ENCODE measurements at regions not wholly inside any gene's neighbourhood (a gene's known extent, or its start where the extent isn't known, plus 50 kb on each side); places are given as distances from the start of the nearest gene placed in this dataset.

- Mint-ChIP-seq H3K4me1 (no peaks in the 10 kb centered on the region), H3K4me3 (no peak overlapping the region), H3K36me3 (peaks cover 0 to 5% (median 0%) of the 10 kb centered on the region in 3 donors), H3K9me3 (peaks cover 2 to 48% (median 20%) of the 10 kb centered on the region in 6 donors), H3K27ac (no peak overlapping the region), H3K27me3 (ENCODE audit: low read depth in 3 of 3) (peaks cover 0 to 2% (median 0%) of the 10 kb centered on the region in 3 donors)
- DNase-seq, result no peak
Measured at GRCh38 chr5:103667068-103667467, 104.5 kb upstream of the NUDT12 start.

GRCh38 chr5:103657301-103657700, 94.7 kb upstream of the NUDT12 start:
- H3K9me3 Mint-ChIP-seq, result peaks cover 6 to 11% (median 7%) of the 10 kb centered on the region in 6 donors
- peaks cover 0 to 2% (median 0%) of the 10 kb centered on the region in 3 donors for H3K27me3 Mint-ChIP-seq (ENCODE audit: low read depth in 3 of 3)
- H3K4me3 Mint-ChIP-seq, result no peak overlapping the region
- no peak overlapping the region for H3K27ac Mint-ChIP-seq
- H3K36me3 Mint-ChIP-seq, result no peaks in the 10 kb centered on the region
- no peaks in the 10 kb centered on the region for H3K4me1 Mint-ChIP-seq
- DNase-seq, result no peak

GRCh38 chr5:103648086-103648485, 85.5 kb upstream of the NUDT12 start:
- Mint-ChIP-seq H3K4me1 (no peaks in the 10 kb centered on the region), H3K27ac (no peak overlapping the region), H3K27me3 (ENCODE audit: low read depth in 3 of 3) (no peaks in the 10 kb centered on the region), H3K36me3 (no peaks in the 10 kb centered on the region), H3K9me3 (peaks cover 0 to 11% (median 2%) of the 10 kb centered on the region in 6 donors), H3K4me3 (no peak overlapping the region)
- DNase-seq, result no peak

- Mint-ChIP-seq H3K27me3 (ENCODE audit: low read depth in 3 of 3) (no peaks in the 10 kb centered on the region), H3K4me3 (no peak overlapping the region), H3K36me3 (no peaks in the 10 kb centered on the region), H3K27ac (no peak overlapping the region), H3K9me3 (peaks cover 0 to 14% (median under 1%) of the 10 kb centered on the region in 6 donors), H3K4me1 (no peaks in the 10 kb centered on the region)
- DNase-seq, result no peak
Measured at GRCh38 chr5:103646698-103647614, 84.4 kb upstream of the NUDT12 start.

GRCh38 chr5:103645816-103646215, 83.2 kb upstream of the NUDT12 start:
- DNase-seq, result no peak
- H3K27me3 Mint-ChIP-seq (ENCODE audit: low read depth in 3 of 3), result no peaks in the 10 kb centered on the region
- H3K4me1 Mint-ChIP-seq, result no peaks in the 10 kb centered on the region
- H3K9me3 Mint-ChIP-seq, result peaks cover 0 to 14% (median under 1%) of the 10 kb centered on the region in 6 donors
- H3K27ac Mint-ChIP-seq, result no peak overlapping the region
- H3K4me3 Mint-ChIP-seq, result no peak overlapping the region
- H3K36me3 Mint-ChIP-seq, result no peaks in the 10 kb centered on the region

- no peaks in the 10 kb centered on the region for H3K27me3 Mint-ChIP-seq (ENCODE audit: low read depth in 3 of 3)
- H3K27ac Mint-ChIP-seq, result no peak overlapping the region
- H3K9me3 Mint-ChIP-seq, result peaks cover 0 to 10% (median 4%) of the 10 kb centered on the region in 6 donors
- H3K36me3 Mint-ChIP-seq, result no peaks in the 10 kb centered on the region
- H3K4me3 Mint-ChIP-seq, result no peak overlapping the region
- DNase-seq, result no peak
- H3K4me1 Mint-ChIP-seq, result no peaks in the 10 kb centered on the region
Measured at GRCh38 chr5:103638979-103639378, 76.4 kb upstream of the NUDT12 start.

GRCh38 chr5:103624675-103625074, 62.1 kb upstream of the NUDT12 start:
- peaks cover 0 to 12% (median 0%) of the 10 kb centered on the region in 6 donors for H3K9me3 Mint-ChIP-seq
- DNase-seq, result no peak
- no peaks in the 10 kb centered on the region for H3K4me1 Mint-ChIP-seq
- no peak overlapping the region for H3K4me3 Mint-ChIP-seq
- peaks cover 0 to 2% (median 0%) of the 10 kb centered on the region in 3 donors for H3K27me3 Mint-ChIP-seq (ENCODE audit: low read depth in 3 of 3)
- H3K27ac Mint-ChIP-seq, result no peak overlapping the region
- H3K36me3 Mint-ChIP-seq, result no peaks in the 10 kb centered on the region

- no peak overlapping the region for H3K27ac Mint-ChIP-seq
- no peaks in the 10 kb centered on the region for H3K36me3 Mint-ChIP-seq
- H3K9me3 Mint-ChIP-seq, result peaks cover 0 to 12% (median 0%) of the 10 kb centered on the region in 6 donors
- H3K4me3 Mint-ChIP-seq, result no peak overlapping the region
- no peaks in the 10 kb centered on the region for H3K4me1 Mint-ChIP-seq
- no peak for DNase-seq
- peaks cover 0 to 2% (median 0%) of the 10 kb centered on the region in 3 donors for H3K27me3 Mint-ChIP-seq (ENCODE audit: low read depth in 3 of 3)
Measured at GRCh38 chr5:103624035-103624480, 61.5 kb upstream of the NUDT12 start.

- H3K27me3 Mint-ChIP-seq (ENCODE audit: low read depth in 3 of 3), result peaks cover 0 to 2% (median 0%) of the 10 kb centered on the region in 3 donors
- no peak for DNase-seq
- peaks cover 0 to 12% (median 0%) of the 10 kb centered on the region in 6 donors for H3K9me3 Mint-ChIP-seq
- H3K36me3 Mint-ChIP-seq, result no peaks in the 10 kb centered on the region
- H3K4me1 Mint-ChIP-seq, result no peaks in the 10 kb centered on the region
- H3K4me3 Mint-ChIP-seq, result no peak overlapping the region
- H3K27ac Mint-ChIP-seq, result no peak overlapping the region
Measured at GRCh38 chr5:103623425-103623824, 60.8 kb upstream of the NUDT12 start.

- peaks cover 0 to 3% (median 0%) of the 10 kb centered on the region in 3 donors for H3K27me3 Mint-ChIP-seq (ENCODE audit: low read depth in 3 of 3)
- H3K36me3 Mint-ChIP-seq, result no peaks in the 10 kb centered on the region
Measured at GRCh38 chr5:103621548-103621930, 59.0 kb upstream of the NUDT12 start.

GRCh38 chr5:103620851-103621547, 58.4 kb upstream of the NUDT12 start:
- no peak overlapping the region for H3K27ac Mint-ChIP-seq
- H3K4me3 Mint-ChIP-seq, result no peak overlapping the region
- no peaks in the 10 kb centered on the region for H3K36me3 Mint-ChIP-seq
- peaks cover 0 to 3% (median 0%) of the 10 kb centered on the region in 3 donors for H3K27me3 Mint-ChIP-seq (ENCODE audit: low read depth in 3 of 3)
- H3K4me1 Mint-ChIP-seq, result no peaks in the 10 kb centered on the region
- H3K9me3 Mint-ChIP-seq, result peaks cover 0 to 12% (median 0%) of the 10 kb centered on the region in 6 donors
- DNase-seq, result no peak

More at GRCh38 chr5:103621548-103621930, 59.0 kb upstream of the NUDT12 start:
- Mint-ChIP-seq H3K4me3 (no peak overlapping the region), H3K27ac (no peak overlapping the region), H3K9me3 (peaks cover 0 to 12% (median 0%) of the 10 kb centered on the region in 6 donors), H3K4me1 (no peaks in the 10 kb centered on the region)
- no peak for DNase-seq

GRCh38 chr5:103617913-103618312, 55.3 kb upstream of the NUDT12 start:
- Mint-ChIP-seq H3K27ac (no peak overlapping the region), H3K36me3 (no peaks in the 10 kb centered on the region), H3K4me3 (no peak overlapping the region), H3K9me3 (peaks cover 0 to 11% (median 0%) of the 10 kb centered on the region in 6 donors), H3K4me1 (no peaks in the 10 kb centered on the region), H3K27me3 (ENCODE audit: low read depth in 3 of 3) (peaks cover 0 to 3% (median 0%) of the 10 kb centered on the region in 3 donors)
- no peak for DNase-seq

GRCh38 chr5:103617090-103617489, 54.5 kb upstream of the NUDT12 start:
- Mint-ChIP-seq H3K27ac (no peak overlapping the region), H3K4me1 (no peaks in the 10 kb centered on the region), H3K36me3 (no peaks in the 10 kb centered on the region), H3K27me3 (ENCODE audit: low read depth in 3 of 3) (peaks cover 0 to 3% (median 0%) of the 10 kb centered on the region in 3 donors), H3K4me3 (no peak overlapping the region), H3K9me3 (peaks cover 0 to 7% (median 0%) of the 10 kb centered on the region in 6 donors)
- no peak for DNase-seq

- Mint-ChIP-seq H3K27ac (no peak overlapping the region), H3K9me3 (peaks cover 0 to 13% (median under 1%) of the 10 kb centered on the region in 6 donors), H3K27me3 (ENCODE audit: low read depth in 3 of 3) (peaks cover 0 to 3% (median 2%) of the 10 kb centered on the region in 3 donors), H3K4me1 (no peaks in the 10 kb centered on the region), H3K36me3 (no peaks in the 10 kb centered on the region), H3K4me3 (no peak overlapping the region)
- no peak for DNase-seq
Measured at GRCh38 chr5:103612545-103612944, 50.0 kb upstream of the NUDT12 start.
